H1 (cell line): ENCODE measurements at regions not wholly inside any gene's neighbourhood (a gene's known extent, or its start where the extent isn't known, plus 50 kb on each side); places are given as distances from the start of the nearest gene placed in this dataset.

Source experiments
- CTCF ChIA-PET: fragments of 300-600 bp; sonication (Branson Sonifier 250); formaldehyde crosslinking; loops from one replicate; lab custom pipeline; 2021; ENCODE audit not compliant: partially characterized antibody; lab: Charles Lee
- POLR2A ChIA-PET: fragments of 300-600 bp; sonication (Branson Sonifier 250); formaldehyde crosslinking; loops from one replicate; lab custom pipeline; 2021; ENCODE audit warnings: inconsistent platforms; ENCODE audit not compliant: partially characterized antibody; lab: Charles Lee
- DNase-seq, 2 experiments: peaks; one replicate each; pipeline versions ENCODE4 v3.0.0 to v3.0.0-alpha.2; 2010 to 2022; ENCODE audit warnings: low spot score in 2 of 2, low read depth in 1 of 2, mixed read lengths in 1 of 2
- FAIRE-seq: peaks from 2 replicates; lab custom pipeline; 2011; peaks lifted over from hg19 to GRCh38; lab: Jason Lieb, UNC
- H2AFZ ChIP-seq: 2 replicates; pipeline ENCODE4 v1.8.1; 2012; ENCODE audit warnings: low read length, inconsistent platforms
- H2AK5ac ChIP-seq: 2 replicates; pipeline ENCODE4 v1.6.1; 2013; ENCODE audit warnings: low read depth, low read length
- H2BK120ac ChIP-seq: replicated peaks from 2 replicates; pipeline ENCODE3; 2013; ENCODE audit warnings: low read depth, low read length, inconsistent platforms
- H2BK12ac ChIP-seq: 2 replicates; pipeline ENCODE4 v1.6.1; 2013; ENCODE audit warnings: low read depth, low read length
- H2BK15ac ChIP-seq: 2 replicates; pipeline ENCODE4 v1.6.1; 2013; ENCODE audit warnings: low read length
- H2BK20ac ChIP-seq: 2 replicates; pipeline ENCODE4 v1.6.1; 2013; ENCODE audit warnings: low read length
- H2BK5ac ChIP-seq: 2 replicates; pipeline ENCODE4 v1.6.1; 2013; ENCODE audit warnings: low read depth, low read length
- H3K14ac ChIP-seq: 2 replicates; pipeline ENCODE4 v1.6.1; 2013; ENCODE audit warnings: inconsistent platforms; ENCODE audit not compliant: insufficient read length
- H3K18ac ChIP-seq: 2 replicates; pipeline ENCODE4 v1.6.1; 2013; ENCODE audit warnings: low read length; ENCODE audit errors: extremely low read depth
- H3K23ac ChIP-seq: 2 replicates; pipeline ENCODE4 v1.6.1; 2013; ENCODE audit warnings: inconsistent platforms; ENCODE audit not compliant: insufficient read length
- H3K23me2 ChIP-seq: 2 replicates; pipeline ENCODE4 v1.6.1; 2013; ENCODE audit warnings: low read depth, low read length
- H3K27ac ChIP-seq: 2 replicates; pipeline ENCODE4 v1.6.1; 2011; ENCODE audit warnings: low read depth, low read length, inconsistent platforms
- H3K27me3 ChIP-seq, 4 experiments: replicated peaks in 1 of 4; 1 replicate in 1 of 4; 2 replicates in 3 of 4; pipeline versions ENCODE4 v1.6.1 to v1.8.1; 2011 to 2013; ENCODE audit warnings: low read length in 3 of 4, mild to moderate bottlenecking in 3 of 4, inconsistent platforms in 2 of 4, mixed read lengths in 2 of 4, moderate library complexity in 1 of 4; ENCODE audit not compliant: control insufficient read depth in 3 of 4, insufficient read depth in 3 of 4; ENCODE audit errors: extremely low read depth in 1 of 4
- H3K36me3 ChIP-seq, 4 experiments: 2 replicates each; pipeline versions ENCODE4 v1.6.1 to v1.8.1; 2011 to 2013; ENCODE audit warnings: mild to moderate bottlenecking in 4 of 4, low read length in 3 of 4, moderate library complexity in 2 of 4, control low read depth in 1 of 4, inconsistent platforms in 1 of 4; ENCODE audit not compliant: insufficient read depth in 4 of 4, control insufficient read depth in 2 of 4
- H3K4ac ChIP-seq: replicated peaks from 2 replicates; pipeline ENCODE3; 2013; ENCODE audit warnings: low read length, low read depth, mixed read lengths, inconsistent platforms; ENCODE audit not compliant: insufficient read length
- H3K4me1 ChIP-seq, 4 experiments: replicated peaks in 1 of 4; 1 replicate in 1 of 4; 2 replicates in 3 of 4; pipeline versions ENCODE4 v1.6.1 to v1.8.1; 2011 to 2013; ENCODE audit warnings: low read length in 3 of 4, inconsistent platforms in 2 of 4, mixed read lengths in 1 of 4; ENCODE audit not compliant: insufficient read depth in 4 of 4, control insufficient read depth in 3 of 4
- H3K4me2 ChIP-seq, 2 experiments: 2 replicates each; pipeline versions ENCODE4 v1.6.1 to v1.8.1; 2011 to 2013; ENCODE audit warnings: low read depth in 2 of 2, low read length in 2 of 2, control low read depth in 1 of 2, inconsistent platforms in 1 of 2, mild to moderate bottlenecking in 1 of 2; ENCODE audit not compliant: insufficient read depth in 1 of 2
- H3K4me3 ChIP-seq, 4 experiments: fragments of 200-600, 300-600 bp in 1 of 4; sonication (generic), shearing (Covaris generic), sonication (Bioruptor Twin) in 1 of 4; 2 replicates each; pipeline versions ENCODE4 v1.5.1 to v1.8.1; 2011 to 2016; ENCODE audit warnings: low read length in 4 of 4, low read depth in 3 of 4, control low read depth in 2 of 4, inconsistent platforms in 2 of 4, mild to moderate bottlenecking in 2 of 4, mixed read lengths in 1 of 4, moderate library complexity in 1 of 4; ENCODE audit not compliant: insufficient read depth in 2 of 4; ENCODE audit errors: extremely low read depth in 1 of 4
- H3K56ac ChIP-seq: replicated peaks from 2 replicates; pipeline ENCODE3; 2013; ENCODE audit warnings: low read depth, mild to moderate bottlenecking, mixed read lengths, low read length, inconsistent platforms; ENCODE audit not compliant: insufficient read length
- H3K79me1 ChIP-seq: 2 replicates; pipeline ENCODE4 v1.6.1; 2013; ENCODE audit warnings: low read depth, low read length, control low read depth
- H3K79me2 ChIP-seq, 2 experiments: 2 replicates each; pipeline versions ENCODE4 v1.6.1 to v1.8.1; 2012 to 2013; ENCODE audit warnings: low read length in 2 of 2, mild to moderate bottlenecking in 2 of 2, inconsistent platforms in 1 of 2; ENCODE audit not compliant: insufficient read depth in 2 of 2, control insufficient read depth in 1 of 2
- H3K9ac ChIP-seq, 4 experiments: replicated peaks in 1 of 4; 1 replicate in 1 of 4; 2 replicates in 3 of 4; pipeline versions ENCODE4 v1.6.1 to v1.8.1; 2011 to 2013; ENCODE audit warnings: low read depth in 3 of 4, low read length in 3 of 4, control low read depth in 2 of 4, mild to moderate bottlenecking in 2 of 4, moderate library complexity in 2 of 4, inconsistent platforms in 1 of 4; ENCODE audit errors: extremely low read depth in 1 of 4
- H3K9me3 ChIP-seq, 2 experiments: 2 replicates each; pipeline versions ENCODE4 v1.6.1 to v1.8.1; 2012 to 2013; ENCODE audit warnings: mild to moderate bottlenecking in 2 of 2, moderate library complexity in 2 of 2, control low read depth in 1 of 2, inconsistent platforms in 1 of 2, low read depth in 1 of 2, low read length in 1 of 2, mixed read lengths in 1 of 2; ENCODE audit not compliant: insufficient read depth in 2 of 2
- H4K20me1 ChIP-seq, 2 experiments: replicated peaks in 1 of 2; 2 replicates each; pipeline versions ENCODE3 to v1.8.1; 2011 to 2013; ENCODE audit warnings: inconsistent platforms in 2 of 2, low read length in 2 of 2, mild to moderate bottlenecking in 1 of 2; ENCODE audit not compliant: insufficient read depth in 2 of 2, control insufficient read depth in 1 of 2
- H4K5ac ChIP-seq: 2 replicates; pipeline ENCODE4 v1.6.1; 2013; ENCODE audit warnings: low read length, low read depth, mixed read lengths, inconsistent platforms; ENCODE audit not compliant: insufficient read length
- H4K8ac ChIP-seq: 2 replicates; pipeline ENCODE4 v1.8.0; 2013; ENCODE audit warnings: mild to moderate bottlenecking, moderate library complexity, low read length, inconsistent platforms; ENCODE audit not compliant: insufficient read depth; ENCODE audit errors: extremely low read depth
- H4K91ac ChIP-seq: replicated peaks from 2 replicates; pipeline ENCODE3; 2013; ENCODE audit warnings: low read length, mixed read lengths, inconsistent platforms; ENCODE audit not compliant: insufficient read length
- EP300 ChIP-seq, 2 experiments: IDR thresholded peaks; 1 replicate in 1 of 2; 2 replicates in 1 of 2; pipeline ENCODE4 v1.6.1; 2011 to 2012; ENCODE audit warnings: low read depth in 2 of 2, low read length in 2 of 2, mild to moderate bottlenecking in 2 of 2, borderline replicate concordance in 1 of 2, inconsistent platforms in 1 of 2, moderate library complexity in 1 of 2
- WGBS, 2 experiments: shearing (Covaris generic) in 1 of 2; methylation state at CpG; one replicate each; pipeline versions ENCODE4 v1.1.6 to v1.1.7; 2013 to 2015; ENCODE audit warnings: low lambda C conversion rate in 2 of 2, mixed read lengths in 2 of 2, inconsistent platforms in 1 of 2, low coverage in 1 of 2, missing lambda C conversion rate in 1 of 2; ENCODE audit not compliant: insufficient replicate concordance in 2 of 2, insufficient coverage in 1 of 2, insufficient read length in 1 of 2; ENCODE audit errors: extremely low coverage in 1 of 2, missing lambda C conversion rate in 1 of 2; 5-methylcytosine and 5-hydroxymethylcytosine counted together

- Histone ChIP-seq H3K27me3 (no peaks in the 10 kb centered on the region), H2BK5ac (no peak overlapping the region), H3K14ac (no peak overlapping the region), H2BK15ac (no peak overlapping the region), H4K5ac (no peak overlapping the region), H3K56ac (no peak overlapping the region), H3K79me1 (no peaks in the 10 kb centered on the region), H2AK5ac (no peak overlapping the region), H4K8ac (no peak overlapping the region), H3K23me2 (no peaks in the 10 kb centered on the region), H2BK20ac (no peak overlapping the region), H4K20me1 (no peaks in the 10 kb centered on the region), H3K4me3 (no peak overlapping the region), H3K4ac (no peak overlapping the region), H3K27ac (no peak overlapping the region), H3K18ac (no peak overlapping the region), H3K9ac (no peak overlapping the region), H3K79me2 (no peaks in the 10 kb centered on the region), H3K4me2 (no peak overlapping the region), H3K4me1 (no peaks in the 10 kb centered on the region), H2AFZ (no peak overlapping the region), H2BK120ac (no peak overlapping the region), H3K23ac (no peak overlapping the region), H2BK12ac (no peak overlapping the region), H3K9me3 (no peaks in the 10 kb centered on the region), H4K91ac (no peak overlapping the region), H3K36me3 (no peaks in the 10 kb centered on the region)
- FAIRE-seq (no peak), DNase-seq (no peak)
- POLR2A ChIA-PET: no interaction called here
- no peak for TF ChIP-seq EP300 (IDR thresholded peaks at IDR 0.05; ENCODE audit: borderline replicate concordance in 1 of 2, low read depth in 2 of 2, low read length in 2 of 2)
- 88% methylated on average over 5 of the region's 5 CpGs; no CpG with 5 or more reads in 1 of the 2 experiments for WGBS, 2 experiments
- CTCF ChIA-PET: interaction anchor here (0.8 to 6.5 kb wide), 29 partner anchors 8 to 516 kb away, joined by 3 to 84 read pairs (median 5); partner anchors contain the start of gene DNAH7
Measured at GRCh38 chr2:196275646-196276352, 104.4 kb upstream of the STK17B start.
